ENCODE measurements at regions not wholly inside any gene's neighbourhood (a gene's known extent, or its start where the extent isn't known, plus 50 kb on each side); places are given as distances from the start of the nearest gene placed in this dataset.
A peak's percentile ranks its signal among the peaks of the same experiment; 100 is the strongest.
"Not testable (repeated sequence)": the region's sequence is repeated elsewhere in the genome, so short reads cannot be mapped to it uniquely, and the experiment has no call there.

DNA sequence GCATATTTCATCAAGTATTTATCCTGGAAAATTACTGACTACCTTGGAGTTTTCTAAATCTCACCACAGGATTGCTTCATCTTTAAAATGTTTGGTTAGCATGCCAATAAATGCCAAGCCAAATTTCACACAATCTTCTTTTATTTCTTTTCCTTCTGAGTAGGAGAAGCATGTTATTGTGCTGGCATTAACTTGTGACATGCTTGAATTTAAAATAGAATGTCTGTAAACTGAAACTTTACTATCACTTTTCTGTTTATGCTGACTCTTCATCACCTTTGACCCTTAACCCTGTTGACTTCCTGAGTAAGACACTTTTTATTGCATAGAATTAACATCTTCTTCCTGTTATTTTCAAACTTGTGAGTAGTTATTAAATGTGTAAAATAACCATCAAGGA lies 56.2 kb upstream of the LRRTM4 start:
- DNase-seq (ENCODE audit: low read depth, low spot score): no peak

DNA sequence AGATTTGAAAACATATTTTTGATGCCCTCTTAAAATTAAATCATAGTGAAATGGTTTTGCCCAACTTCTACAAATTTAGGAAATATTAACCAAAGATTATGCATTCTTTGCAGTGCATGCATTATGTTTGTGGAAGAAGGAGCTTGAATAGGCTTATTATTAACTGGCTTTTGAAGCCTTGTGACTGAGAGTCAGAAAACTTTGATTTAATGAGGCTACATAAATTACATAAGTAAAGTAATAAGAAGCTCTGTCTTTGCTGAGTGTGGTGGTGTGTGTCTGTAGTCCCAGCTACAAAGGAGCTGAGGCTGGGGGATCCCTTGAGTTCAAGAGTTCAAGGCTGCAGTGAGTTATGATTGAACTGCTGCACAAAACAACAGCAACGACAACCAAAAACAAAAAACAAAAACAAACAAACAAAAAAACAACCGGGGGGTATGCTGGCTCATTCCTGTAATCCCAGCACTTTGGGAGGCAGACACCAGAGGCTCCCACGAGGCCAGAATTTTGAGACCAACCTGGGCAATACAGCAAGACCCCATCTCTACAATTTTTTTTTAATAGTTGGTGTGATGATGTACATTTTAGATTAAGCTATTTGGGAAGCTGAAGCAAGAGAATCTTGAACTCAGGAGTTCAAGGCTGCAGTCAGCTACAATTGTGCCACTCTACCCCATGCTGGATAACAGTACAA lies 57.0 kb upstream of the LRRTM4 start:
- no peak for DNase-seq (ENCODE audit: low read depth, low spot score)

DNA sequence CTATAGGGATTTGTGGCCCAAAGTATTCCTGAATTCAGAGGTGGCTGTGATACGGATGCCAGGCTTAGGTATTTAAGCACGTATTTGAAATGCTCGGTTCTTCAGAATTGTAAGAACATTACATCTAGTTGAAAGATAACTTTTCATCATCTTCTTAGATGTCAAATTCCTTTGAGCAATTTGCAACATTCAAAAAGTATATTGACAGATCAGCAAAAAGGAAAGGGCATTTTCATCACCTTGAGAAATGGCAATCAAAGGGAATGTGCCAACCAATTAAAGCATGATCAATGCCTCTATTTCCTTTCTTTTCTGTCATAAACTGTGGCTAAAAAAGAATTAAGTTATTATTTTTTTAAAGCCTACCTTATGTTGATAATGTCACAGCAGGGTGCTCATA lies 66.3 kb upstream of the LRRTM4 start:
- no peak for DNase-seq (ENCODE audit: low read depth, low spot score)

DNA sequence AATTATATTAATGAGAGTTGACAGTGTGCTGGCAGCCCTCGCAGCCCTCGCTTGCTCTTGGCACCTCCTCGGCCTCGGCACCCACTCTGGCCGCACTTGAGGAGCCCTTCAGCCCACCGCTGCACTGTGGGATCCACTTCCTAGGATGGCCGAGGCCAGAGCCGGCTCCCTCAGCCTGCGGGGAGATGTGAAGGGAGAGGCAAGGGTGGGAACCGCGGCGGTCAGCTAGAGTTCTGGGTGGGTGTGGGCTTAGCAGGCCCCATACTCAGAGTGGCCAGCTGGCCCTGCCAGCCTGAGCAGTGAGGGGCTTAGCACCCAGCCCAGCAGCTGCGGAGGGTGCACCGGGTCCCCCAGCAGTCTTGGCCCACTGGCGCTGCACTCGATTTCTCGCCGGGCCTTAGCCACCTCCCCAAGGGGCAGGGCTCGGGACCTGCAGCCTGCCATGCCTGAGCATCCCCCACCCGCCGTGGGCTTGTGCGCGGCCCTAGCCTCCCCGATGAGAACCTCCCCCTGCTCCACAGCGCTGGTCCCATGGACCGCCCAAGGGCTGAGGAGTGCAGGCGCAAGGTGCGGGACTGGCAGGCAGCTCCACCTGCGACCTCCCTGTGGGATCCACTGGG lies 68.2 kb upstream of the LRRTM4 start:
- no peak for DNase-seq (ENCODE audit: low read depth, low spot score)

DNA sequence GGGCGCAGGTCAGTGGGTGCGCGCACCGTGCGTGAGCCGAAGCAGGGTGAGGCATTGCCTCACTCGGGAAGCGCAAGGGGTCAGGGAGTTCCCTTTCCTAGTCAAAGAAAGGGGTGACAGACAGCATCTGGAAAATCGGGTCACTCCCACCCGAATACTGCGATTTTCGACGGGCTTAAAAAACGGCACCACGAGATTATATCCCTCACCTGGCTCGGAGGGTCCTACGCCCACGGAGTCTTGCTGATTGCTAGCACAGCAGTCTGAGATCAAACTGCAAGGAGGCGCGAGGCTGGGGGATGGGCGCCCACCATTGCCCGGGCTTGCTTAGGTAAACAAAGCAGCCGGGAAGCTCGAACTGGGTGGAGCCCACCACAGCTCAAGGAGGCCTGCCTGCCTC lies 70.8 kb upstream of the LRRTM4 start:
- DNase-seq (ENCODE audit: low read depth, low spot score): peak; percentile 59

DNA sequence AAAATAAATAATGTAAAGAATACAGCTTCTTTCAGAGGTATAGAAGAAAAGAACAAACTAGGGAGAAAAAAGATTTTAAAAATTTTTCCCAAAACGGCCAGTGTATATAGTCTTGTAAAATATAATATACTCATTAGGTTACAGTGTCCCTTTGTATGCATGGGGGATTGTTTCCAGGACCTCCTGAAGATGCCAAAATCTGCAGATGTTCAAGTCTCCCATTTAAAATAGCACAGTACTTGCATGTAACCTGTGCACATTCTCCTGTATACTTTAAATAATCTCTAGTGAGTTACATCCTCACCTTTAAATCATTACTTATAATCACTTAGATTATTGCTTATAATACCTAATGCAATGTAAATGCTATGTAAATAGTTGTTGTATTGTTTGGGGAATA lies 80.6 kb upstream of the LRRTM4 start:
- DNase-seq (ENCODE audit: low read depth, low spot score): no peak

DNA sequence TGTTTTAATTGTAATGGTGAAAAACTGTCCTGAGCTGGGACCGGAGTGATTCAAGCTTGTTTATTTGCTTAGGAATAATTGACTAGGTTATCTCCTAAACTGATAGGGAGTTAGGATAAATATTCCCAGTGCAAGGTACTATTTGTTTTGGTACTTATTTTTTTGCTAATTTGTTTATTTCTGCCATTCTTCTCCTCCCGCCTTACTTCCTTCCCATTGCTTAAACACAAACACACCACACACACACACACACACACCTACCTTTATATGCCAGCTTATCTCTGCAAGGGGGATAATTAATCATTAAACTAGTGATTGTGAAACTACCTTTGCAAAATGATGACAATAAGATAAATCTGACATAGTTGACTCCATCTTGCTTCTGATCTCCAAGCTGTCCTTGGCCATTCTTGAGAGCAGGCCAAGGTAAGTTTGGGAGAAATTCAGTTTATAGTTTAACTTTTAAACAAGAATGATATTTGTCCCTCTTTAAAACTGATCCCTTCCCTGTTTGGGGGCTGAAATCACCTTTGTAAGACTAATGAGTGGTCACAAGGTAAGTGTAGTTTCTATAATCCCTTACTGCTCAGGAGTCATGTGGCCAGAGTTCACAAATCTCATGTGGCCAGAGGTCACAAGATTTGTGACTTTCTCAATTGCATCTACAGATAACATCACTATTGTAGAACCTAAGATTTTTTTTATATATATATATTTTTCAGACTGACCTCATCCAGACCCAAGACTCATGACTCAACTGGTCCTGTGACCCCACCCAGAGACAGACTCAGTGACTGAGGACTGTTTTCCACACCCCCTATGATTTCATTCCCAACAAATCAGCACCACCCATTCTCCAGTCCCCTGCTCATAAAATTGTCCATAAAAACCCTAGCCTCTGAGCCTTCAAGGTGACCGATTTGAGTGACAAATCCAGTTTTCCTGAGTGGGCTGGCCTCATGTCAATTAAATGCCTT lies 83.1 kb upstream of the LRRTM4 start:
- no peak for DNase-seq (ENCODE audit: low read depth, low spot score)

DNA sequence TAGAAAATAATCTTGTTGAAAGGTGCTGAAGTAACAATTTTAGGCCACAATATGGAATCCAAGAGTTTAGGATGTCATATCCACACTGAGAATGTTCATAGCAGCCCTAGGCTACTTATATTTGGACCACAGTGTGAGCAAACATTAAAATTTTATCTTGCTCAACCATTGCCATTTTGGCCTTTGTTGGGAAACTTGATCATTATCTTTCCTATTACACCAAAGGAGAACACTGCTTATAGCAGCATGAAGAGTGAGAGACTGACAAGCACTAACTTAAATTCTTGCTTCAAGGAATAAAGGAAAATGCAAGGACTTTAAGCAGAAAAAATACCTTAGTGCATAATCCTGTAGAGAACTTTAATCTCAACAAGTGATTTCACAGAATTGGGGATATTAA lies 86.3 kb upstream of the LRRTM4 start:
- no peak for DNase-seq (ENCODE audit: low read depth, low spot score)

DNA sequence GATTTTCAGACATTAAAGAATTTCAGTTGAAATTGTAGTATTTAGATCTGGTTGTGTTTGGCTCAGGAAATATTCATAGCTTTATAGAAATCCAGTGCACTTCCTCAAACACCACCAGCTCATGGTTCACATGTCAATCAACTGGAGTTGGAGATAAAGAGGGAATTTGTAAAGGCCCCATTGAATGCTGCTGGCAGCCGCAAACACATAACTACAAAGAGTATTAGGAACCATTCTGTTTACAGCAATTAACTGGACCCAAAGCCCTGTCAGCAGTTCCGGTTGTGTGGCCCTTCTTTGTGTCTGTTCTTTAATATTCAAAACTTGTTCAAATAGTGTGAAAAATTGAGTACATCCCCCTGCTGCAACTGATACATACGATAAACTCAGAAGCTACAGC lies 107.4 kb upstream of the LRRTM4 start:
- peak; percentile 39 for DNase-seq (ENCODE audit: low read depth, low spot score)

DNA sequence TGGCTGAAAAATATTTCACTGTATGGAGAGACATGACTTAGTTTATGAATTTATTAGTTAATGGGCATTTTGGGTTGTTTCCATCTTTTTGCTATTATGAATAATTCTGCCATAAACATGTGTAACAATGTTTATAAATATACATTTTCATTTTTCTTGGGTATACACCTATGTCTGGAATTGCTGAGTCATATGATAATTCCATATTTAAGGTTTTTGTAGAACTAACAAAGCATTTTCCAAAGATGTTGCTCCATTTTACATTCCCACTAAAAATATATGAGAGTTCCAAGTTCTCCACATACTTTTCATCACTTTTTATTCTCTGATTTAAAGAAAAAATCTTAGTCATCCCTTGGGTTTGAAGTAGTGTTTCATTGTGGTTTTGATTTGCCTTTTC lies 108.8 kb upstream of the LRRTM4 start:
- DNase-seq (ENCODE audit: low read depth, low spot score): no peak

DNA sequence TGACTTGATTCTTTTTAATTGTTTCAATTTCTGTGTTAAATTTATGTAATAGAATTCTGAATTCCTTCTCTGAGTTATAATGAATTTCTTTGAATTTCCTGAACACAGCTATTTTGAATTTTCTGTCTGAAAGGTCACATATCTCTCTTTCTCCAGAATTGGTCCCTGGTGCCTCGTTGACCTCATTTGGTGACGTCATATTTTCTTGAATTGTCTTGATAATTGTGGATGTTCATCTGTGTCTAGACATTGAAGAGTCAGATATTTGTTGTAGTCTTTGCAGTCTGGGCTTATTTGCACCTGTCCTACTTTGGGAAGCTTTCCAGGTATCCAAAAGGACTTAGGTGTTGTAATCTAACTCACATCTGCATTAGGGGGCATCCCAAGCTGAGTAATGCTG lies 111.4 kb upstream of the LRRTM4 start:
- no peak for DNase-seq (ENCODE audit: low read depth, low spot score)

DNA sequence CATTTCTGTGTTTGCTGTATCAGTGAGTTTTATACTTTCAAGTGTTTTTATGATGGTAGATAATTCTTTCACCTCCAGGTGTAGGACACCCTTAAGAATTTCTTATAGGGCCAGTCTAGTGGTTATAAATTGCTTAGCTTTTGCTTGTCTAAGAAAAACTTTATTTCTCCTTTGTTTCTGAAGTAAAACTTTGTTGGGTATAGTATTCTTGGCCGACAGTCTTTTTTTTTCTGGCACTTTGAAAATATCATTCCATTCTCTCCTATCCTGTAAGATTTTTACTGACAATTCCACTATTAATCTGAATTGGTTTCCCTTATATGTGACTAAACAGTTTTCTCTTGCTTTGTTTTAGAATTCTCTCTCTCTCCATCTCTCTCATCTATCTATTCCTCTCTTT lies 118.7 kb upstream of the LRRTM4 start:
- no peak for DNase-seq (ENCODE audit: low read depth, low spot score)

DNA sequence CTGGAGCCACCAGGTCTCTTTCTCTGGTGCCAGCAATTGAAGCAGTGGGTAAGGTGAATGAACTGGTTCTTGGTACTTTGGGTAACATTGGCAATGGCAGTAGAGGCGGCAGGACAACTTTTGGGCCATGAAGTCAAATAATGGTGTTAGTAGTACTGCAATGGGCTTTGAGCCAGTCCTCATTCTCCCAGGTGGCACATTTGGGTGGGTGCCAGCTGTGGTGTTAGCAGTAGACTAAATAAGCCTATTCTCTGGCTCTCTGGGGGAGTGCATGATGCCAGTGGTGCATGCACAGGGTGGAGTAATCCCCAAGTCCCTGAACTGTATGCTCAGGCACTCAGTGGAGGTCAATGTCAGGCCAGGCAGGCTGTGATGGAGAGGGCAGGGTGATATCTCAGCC lies 120.2 kb upstream of the LRRTM4 start:
- no peak for DNase-seq (ENCODE audit: low read depth, low spot score)

DNA sequence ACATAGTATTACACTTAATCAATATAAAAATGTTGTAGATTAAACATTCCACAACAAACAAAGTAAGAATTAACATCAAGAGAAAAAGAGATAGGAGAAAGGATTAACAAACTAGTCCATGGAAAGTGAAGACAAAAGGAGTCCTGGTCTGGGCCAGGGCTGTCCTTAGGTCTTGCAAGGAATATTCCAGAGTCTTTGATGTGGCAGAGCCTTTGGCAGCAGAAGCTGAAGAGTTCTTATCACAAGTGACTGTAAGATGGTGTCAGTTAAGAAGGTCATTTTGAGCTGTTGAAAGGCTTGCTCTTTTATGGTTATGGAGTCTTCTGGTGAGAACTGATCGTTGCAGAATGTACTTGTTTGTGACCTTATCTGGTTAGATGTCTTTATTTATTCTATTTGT lies 127.7 kb upstream of the LRRTM4 start:
- DNase-seq (ENCODE audit: low read depth, low spot score): peak; percentile 19

DNA sequence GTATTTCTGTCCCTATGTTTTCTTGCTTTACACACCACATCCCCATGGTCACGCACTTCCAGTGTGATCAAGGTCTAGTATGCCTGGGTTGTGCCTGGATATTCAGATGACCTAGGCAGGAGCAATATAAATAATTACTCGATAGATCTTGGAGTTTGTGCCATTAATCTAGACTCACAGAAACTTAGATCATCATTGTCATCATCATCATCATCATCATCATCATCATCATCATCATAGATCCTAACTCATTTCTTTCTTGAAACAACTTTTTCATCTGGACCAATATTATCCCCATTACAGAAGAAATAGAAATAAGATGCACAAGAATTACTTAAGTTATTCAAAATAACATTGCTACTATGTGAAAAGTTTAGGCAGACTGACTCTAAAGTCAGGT lies 130.3 kb upstream of the LRRTM4 start:
- DNase-seq (ENCODE audit: low read depth, low spot score): no peak

DNA sequence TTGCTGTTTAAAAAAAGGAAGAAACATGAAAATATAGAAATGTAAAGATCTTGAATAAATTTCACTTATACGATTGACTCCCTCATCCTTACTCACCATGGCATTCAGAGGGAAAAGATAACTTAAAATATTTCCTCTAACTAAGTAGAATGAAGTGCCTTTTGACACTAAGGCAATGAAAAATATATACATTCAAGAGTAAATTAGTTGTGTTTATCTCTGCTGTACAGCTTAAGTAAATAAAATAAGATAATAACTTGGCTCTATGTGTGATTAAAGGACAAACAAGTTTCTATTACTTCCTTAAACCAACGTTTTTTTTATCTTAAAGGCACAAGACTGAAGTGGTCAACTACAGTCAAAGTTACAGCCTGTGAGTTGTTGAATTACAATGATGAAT lies 142.3 kb upstream of the LRRTM4 start:
- DNase-seq (ENCODE audit: low read depth, low spot score): no peak

DNA sequence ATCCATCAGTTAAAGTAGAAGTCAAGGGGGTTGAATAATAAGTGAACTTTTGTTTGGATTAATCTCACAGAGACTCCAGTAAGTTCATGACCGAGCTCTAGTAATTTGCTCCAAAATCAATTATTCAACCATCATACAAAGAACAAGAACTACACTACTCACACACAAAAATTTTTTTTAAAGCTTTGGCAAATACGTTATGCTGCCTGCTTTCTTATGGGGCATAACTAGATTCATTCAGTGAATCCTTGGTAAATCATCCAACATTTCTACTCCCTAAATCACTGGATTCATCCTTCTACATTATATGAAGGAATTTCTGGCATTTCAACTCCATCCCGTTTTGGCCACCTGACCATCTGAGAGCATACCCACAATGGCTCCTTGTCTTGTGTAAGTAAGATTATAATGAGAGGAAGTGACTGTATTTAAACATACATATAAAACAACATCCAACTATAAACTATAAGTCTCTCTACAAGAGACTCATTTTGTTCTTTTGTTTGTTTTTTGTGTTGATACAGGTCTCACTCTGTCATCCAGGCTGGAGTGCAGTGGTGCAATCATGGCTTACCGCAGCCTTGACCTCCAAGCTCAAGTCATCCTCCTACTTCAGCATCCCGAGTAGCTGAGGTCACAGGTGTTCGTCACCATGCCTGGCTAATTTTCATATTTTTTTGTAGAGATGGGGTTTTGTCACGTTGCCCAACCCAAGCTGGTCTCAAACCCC lies 144.2 kb upstream of the LRRTM4 start:
- DNase-seq (ENCODE audit: low read depth, low spot score): no peak

DNA sequence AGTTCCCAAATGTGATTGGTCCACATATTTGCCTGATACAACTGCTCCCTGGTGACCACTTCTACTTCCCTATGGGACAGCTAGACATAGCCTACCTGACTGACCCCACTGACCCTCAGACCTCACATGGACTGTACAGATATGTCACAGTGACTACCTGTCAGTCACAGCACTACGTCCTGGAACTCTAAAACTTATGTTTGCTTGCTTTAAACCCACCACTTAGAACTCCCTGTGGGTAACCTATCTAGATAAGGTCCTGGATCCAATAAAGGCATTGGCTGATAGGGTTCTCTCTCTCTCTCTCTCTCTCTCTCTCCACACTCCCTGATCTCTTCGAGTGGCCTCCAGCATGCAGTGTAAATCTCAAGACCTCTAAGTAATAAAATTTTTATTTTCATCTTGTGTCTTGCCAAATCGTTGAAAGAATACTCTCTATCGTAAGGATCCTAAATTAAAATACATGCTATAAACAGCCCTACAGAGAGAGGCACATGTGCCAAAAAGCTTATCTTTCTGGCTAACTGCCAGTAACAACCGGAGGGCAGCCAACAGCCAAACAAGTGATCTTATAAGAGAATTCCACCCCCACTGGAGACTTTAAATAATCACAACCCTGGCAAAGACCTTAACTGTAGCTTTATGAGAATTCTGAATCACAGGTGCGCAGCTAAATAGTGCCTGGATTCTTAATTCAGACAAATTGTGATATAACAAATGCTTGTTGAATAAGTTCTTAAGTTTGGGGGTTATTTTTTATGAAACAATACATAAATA lies 162.6 kb upstream of the LRRTM4 start:
- DNase-seq (ENCODE audit: low read depth, low spot score): not testable (repeated sequence)

DNA sequence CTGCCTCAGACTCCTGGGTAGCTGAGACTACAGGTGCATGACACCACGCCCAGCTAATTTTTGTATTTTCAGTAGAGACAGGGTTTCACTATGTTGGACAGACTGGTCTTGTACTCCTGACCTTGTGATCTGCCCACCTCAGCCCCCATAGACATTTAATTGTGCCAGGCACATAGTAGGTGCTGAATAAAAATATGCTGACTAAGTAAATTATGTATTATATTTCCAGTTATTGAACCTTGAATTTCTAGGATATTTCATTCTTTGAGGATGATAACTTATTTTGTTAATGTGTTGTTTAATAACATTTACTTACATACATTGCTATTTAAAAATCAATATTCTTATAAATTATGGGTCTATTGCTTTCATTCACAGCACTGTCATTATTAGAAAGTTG lies 190.4 kb upstream of the LRRTM4 start:
- DNase-seq (ENCODE audit: low read depth, low spot score): no peak

DNA sequence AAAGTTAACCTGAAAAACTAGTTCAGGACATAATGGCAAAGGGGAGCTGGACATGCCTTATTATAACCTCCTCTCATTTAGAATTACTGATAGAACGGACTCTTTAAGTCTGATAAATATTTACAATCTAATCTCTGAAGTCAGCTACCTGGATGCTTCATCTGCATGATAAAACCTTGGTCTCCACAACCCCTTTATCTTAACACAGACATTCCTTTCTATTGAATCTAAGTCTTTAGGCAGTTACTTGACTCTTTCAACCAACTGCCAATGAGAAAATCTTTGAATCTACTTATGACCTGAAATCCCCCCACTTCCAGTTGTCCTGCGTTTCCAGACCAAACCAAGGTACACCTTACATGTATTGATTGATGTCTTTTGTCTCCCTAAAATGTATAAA lies 191.2 kb upstream of the LRRTM4 start:
- no peak for DNase-seq (ENCODE audit: low read depth, low spot score)

DNA sequence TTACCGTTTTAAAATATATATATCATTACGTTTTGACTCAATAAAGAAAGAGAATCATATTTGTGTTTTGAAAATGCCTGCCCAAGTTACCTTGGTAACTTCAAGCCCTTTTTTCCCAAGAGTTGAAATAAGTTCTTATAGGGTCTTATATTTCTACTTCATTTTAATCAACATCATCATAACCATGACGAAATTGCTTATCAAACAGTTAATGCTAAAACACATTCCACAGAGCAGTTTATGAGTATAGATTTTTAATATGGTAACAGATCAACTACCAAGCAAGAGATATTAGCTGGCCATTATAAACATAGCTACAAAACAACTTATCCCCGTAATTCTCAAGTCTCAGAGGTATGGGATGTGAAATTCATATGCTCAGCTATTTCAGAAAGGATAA lies 197.9 kb upstream of the LRRTM4 start:
- no peak for DNase-seq (ENCODE audit: low read depth, low spot score)
